Hindlimb muscle (tissue), 1 donor: ENCODE measurements at regions not wholly inside any gene's neighbourhood (a gene's known extent, or its start where the extent isn't known, plus 50 kb on each side); places are given as distances from the start of the nearest gene placed in this dataset.
A peak's percentile ranks its signal among the peaks of the same experiment; 100 is the strongest.
"Not testable (repeated sequence)": the region's sequence is repeated elsewhere in the genome, so short reads cannot be mapped to it uniquely, and the experiment has no call there.

Source experiments
- DNase-seq: peaks from one replicate; pipeline ENCODE4 v3.0.0-alpha.2; 2013

GRCh38 chr10:128178302-128178958 lies 52.2 kb upstream of the MKI67 start:
- no peak for DNase-seq

GRCh38 chr10:128180843-128181242 lies 54.6 kb upstream of the MKI67 start:
- DNase-seq = no peak

- no peak for DNase-seq
Observed at GRCh38 chr10:128185627-128186026, 59.4 kb upstream of the MKI67 start.

- DNase-seq = no peak
Observed at GRCh38 chr10:128186959-128187787, 61.0 kb upstream of the MKI67 start.

- no peak for DNase-seq
Observed at GRCh38 chr10:128187788-128188185, 61.6 kb upstream of the MKI67 start.

GRCh38 chr10:128189176-128189575 lies 63.0 kb upstream of the MKI67 start:
- no peak for DNase-seq

GRCh38 chr10:128191847-128192246 lies 65.6 kb upstream of the MKI67 start:
- no peak for DNase-seq

GRCh38 chr10:128201826-128202225 lies 75.6 kb upstream of the MKI67 start:
- not testable (repeated sequence) for DNase-seq

- DNase-seq = no peak
Observed at GRCh38 chr10:128203028-128203427, 76.8 kb upstream of the MKI67 start.

- not testable (repeated sequence) for DNase-seq
Observed at GRCh38 chr10:128205591-128205990, 79.4 kb upstream of the MKI67 start.

- no peak for DNase-seq
Observed at GRCh38 chr10:128206676-128207075, 80.5 kb upstream of the MKI67 start.

GRCh38 chr10:128209862-128210214 lies 83.6 kb upstream of the MKI67 start:
- no peak for DNase-seq

GRCh38 chr10:128210215-128211063 lies 84.2 kb upstream of the MKI67 start:
- DNase-seq = peak; percentile 74

GRCh38 chr10:128211064-128211504 lies 84.9 kb upstream of the MKI67 start:
- DNase-seq = no peak

- DNase-seq = peak; percentile 85
Observed at GRCh38 chr10:128211953-128212727, 85.9 kb upstream of the MKI67 start.

- DNase-seq = no peak
Observed at GRCh38 chr10:128213156-128213555, 86.9 kb upstream of the MKI67 start.

- no peak for DNase-seq
Observed at GRCh38 chr10:128215733-128216132, 89.5 kb upstream of the MKI67 start.

GRCh38 chr10:128217136-128217535 lies 90.9 kb upstream of the MKI67 start:
- DNase-seq = no peak

GRCh38 chr10:128218161-128218560 lies 91.9 kb upstream of the MKI67 start:
- no peak for DNase-seq

GRCh38 chr10:128219295-128219694 lies 93.1 kb upstream of the MKI67 start:
- no peak for DNase-seq

GRCh38 chr10:128220021-128220420 lies 93.8 kb upstream of the MKI67 start:
- DNase-seq = no peak

- DNase-seq = no peak
Observed at GRCh38 chr10:128221117-128221516, 94.9 kb upstream of the MKI67 start.
